Caco-2 (cell line): ENCODE measurements at regions not wholly inside any gene's neighbourhood (a gene's known extent, or its start where the extent isn't known, plus 50 kb on each side); places are given as distances from the start of the nearest gene placed in this dataset.
"Not testable (repeated sequence)": the region's sequence is repeated elsewhere in the genome, so short reads cannot be mapped to it uniquely, and the experiment has no call there.

Experiments
- BruUV-seq: library from RNA; stranded (reverse); fragments of 400-500 nt; replicated peaks from 2 replicates; lab custom pipeline; 2021; lab: Mats Ljungman, UMichigan
- CTCF ChIA-PET: fragments of 300-600 bp; sonication (Branson Sonifier 250); formaldehyde crosslinking; loops from one replicate; lab custom pipeline; 2022; ENCODE audit warnings: antibody characterized with exemption; lab: Charles Lee
- POLR2A ChIA-PET: fragments of 300-600 bp; sonication (Branson Sonifier 250); formaldehyde crosslinking; loops from one replicate; lab custom pipeline; 2022; ENCODE audit warnings: antibody characterized with exemption; lab: Charles Lee
- DNase-seq, 2 experiments: peaks; one replicate each; pipeline versions ENCODE4 v3.0.0 to v3.0.0-alpha.2; 2020 to 2022
- H3K27me3 ChIP-seq: replicated peaks from 2 replicates; pipeline ENCODE4 v1.6.0; 2011; ENCODE audit warnings: low read length; ENCODE audit not compliant: control insufficient read depth, insufficient read depth
- H3K36me3 ChIP-seq: 2 replicates; pipeline ENCODE4 v1.5.1; 2011; ENCODE audit warnings: low read length; ENCODE audit not compliant: control insufficient read depth, insufficient read depth
- H3K4me1 ChIP-seq: fragments of 250-450 bp; sonication (Bioruptor Pico); 2 replicates; pipeline ENCODE4 v1.5.1; 2020; ENCODE audit warnings: mild to moderate bottlenecking
- H3K4me3 ChIP-seq: 2 replicates; pipeline ENCODE4 v1.5.1; 2011; ENCODE audit warnings: low read depth, mild to moderate bottlenecking, control low read depth, low read length
- H3K9me3 ChIP-seq: fragments of 250-450 bp; sonication (Bioruptor Pico); 2 replicates; pipeline ENCODE4 v1.5.1; 2020; ENCODE audit warnings: mild to moderate bottlenecking, moderate library complexity
- H3K27ac Mint-ChIP-seq: one replicate; pipeline ENCODE4 v1.8.0; 2022; ENCODE audit warnings: mixed read lengths; ENCODE audit not compliant: unreplicated experiment
- H3K27me3 Mint-ChIP-seq: one replicate; pipeline ENCODE4 v1.8.0; 2022; ENCODE audit warnings: mixed read lengths; ENCODE audit not compliant: insufficient read depth, unreplicated experiment
- H3K36me3 Mint-ChIP-seq: one replicate; pipeline ENCODE4 v1.8.0; 2022; ENCODE audit warnings: mild to moderate bottlenecking, mixed read lengths; ENCODE audit not compliant: insufficient read depth, unreplicated experiment
- H3K4me1 Mint-ChIP-seq: one replicate; pipeline ENCODE4 v1.8.0; 2022; ENCODE audit warnings: low read depth, mixed read lengths; ENCODE audit not compliant: unreplicated experiment
- H3K4me3 Mint-ChIP-seq: one replicate; pipeline ENCODE4 v1.8.0; 2022; ENCODE audit warnings: mild to moderate bottlenecking, moderate library complexity, mixed read lengths; ENCODE audit not compliant: unreplicated experiment
- H3K9me3 Mint-ChIP-seq: one replicate; pipeline ENCODE4 v1.8.0; 2022; ENCODE audit warnings: mixed read lengths; ENCODE audit not compliant: unreplicated experiment
- intact Hi-C: fragments of 100-400 bp; cut with micrococcal nuclease; formaldehyde crosslinking; loops from one replicate; pipeline ENCODE4 v1.10.0; 2022; ENCODE audit not compliant: unreplicated experiment
- TF ChIP-seq, protein P1 (sequence below), 2 experiments: fragments of 200-600 bp in 1 of 2; IDR thresholded peaks; 1 replicate in 1 of 2; 2 replicates in 1 of 2; pipeline versions ENCODE4 v1.5.1 to v1.8.0; 2011 to 2022; ENCODE audit warnings: antibody characterized with exemption in 1 of 2, control low read depth in 1 of 2, inconsistent platforms in 1 of 2, low read depth in 1 of 2, low read length in 1 of 2, mild to moderate bottlenecking in 1 of 2, moderate library complexity in 1 of 2; ENCODE audit not compliant: insufficient read depth in 1 of 2, severe bottlenecking in 1 of 2, unreplicated experiment in 1 of 2

DNA sequence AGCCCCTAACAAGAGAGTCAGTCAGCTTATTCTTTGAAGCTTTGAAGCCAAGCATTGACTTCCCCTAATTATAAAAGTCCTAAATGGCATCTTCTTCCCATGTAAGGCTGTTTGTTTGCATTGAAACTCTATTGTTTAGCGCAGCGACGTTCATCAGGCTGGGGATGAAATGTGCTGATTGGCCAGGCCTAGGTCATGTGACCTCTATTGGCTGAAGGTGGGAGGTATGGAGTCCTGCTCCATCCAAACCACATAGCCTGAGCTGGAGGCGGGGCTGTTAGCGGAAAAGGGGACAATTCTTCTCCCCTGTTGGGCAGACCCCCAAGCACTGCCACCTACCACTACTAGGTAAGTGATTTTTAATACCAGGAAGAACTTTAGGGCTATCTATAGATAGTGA is 145.3 kb upstream of the PRR23C start:
- DNase-seq, result no peak
- TF ChIP-seq, protein P1, sequence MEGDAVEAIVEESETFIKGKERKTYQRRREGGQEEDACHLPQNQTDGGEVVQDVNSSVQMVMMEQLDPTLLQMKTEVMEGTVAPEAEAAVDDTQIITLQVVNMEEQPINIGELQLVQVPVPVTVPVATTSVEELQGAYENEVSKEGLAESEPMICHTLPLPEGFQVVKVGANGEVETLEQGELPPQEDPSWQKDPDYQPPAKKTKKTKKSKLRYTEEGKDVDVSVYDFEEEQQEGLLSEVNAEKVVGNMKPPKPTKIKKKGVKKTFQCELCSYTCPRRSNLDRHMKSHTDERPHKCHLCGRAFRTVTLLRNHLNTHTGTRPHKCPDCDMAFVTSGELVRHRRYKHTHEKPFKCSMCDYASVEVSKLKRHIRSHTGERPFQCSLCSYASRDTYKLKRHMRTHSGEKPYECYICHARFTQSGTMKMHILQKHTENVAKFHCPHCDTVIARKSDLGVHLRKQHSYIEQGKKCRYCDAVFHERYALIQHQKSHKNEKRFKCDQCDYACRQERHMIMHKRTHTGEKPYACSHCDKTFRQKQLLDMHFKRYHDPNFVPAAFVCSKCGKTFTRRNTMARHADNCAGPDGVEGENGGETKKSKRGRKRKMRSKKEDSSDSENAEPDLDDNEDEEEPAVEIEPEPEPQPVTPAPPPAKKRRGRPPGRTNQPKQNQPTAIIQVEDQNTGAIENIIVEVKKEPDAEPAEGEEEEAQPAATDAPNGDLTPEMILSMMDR (IDR thresholded peaks at IDR 0.05; ENCODE audit: insufficient read depth in 1 of 2, low read depth in 1 of 2, low read length in 1 of 2, severe bottlenecking in 1 of 2, unreplicated experiment in 1 of 2), result no peak
- no peaks in the 10 kb centered on the region for H3K27me3 ChIP-seq
- no peaks in the 10 kb centered on the region for H3K27me3 Mint-ChIP-seq
- intact Hi-C loops, result no loop called here
- H3K36me3 ChIP-seq, result no peaks in the 10 kb centered on the region
- no TSS peak for BruUV-seq
- no peaks in the 10 kb centered on the region for H3K9me3 ChIP-seq
- no peak overlapping the region for H3K27ac Mint-ChIP-seq
- ChIA-PET CTCF (no interaction called here), POLR2A (no interaction called here)
- no peak overlapping the region for H3K4me3 ChIP-seq
- no peak overlapping the region for H3K4me3 Mint-ChIP-seq
- H3K36me3 Mint-ChIP-seq, result no peaks in the 10 kb centered on the region
- H3K4me1 Mint-ChIP-seq, result no peaks in the 10 kb centered on the region
- H3K9me3 Mint-ChIP-seq, result peaks cover 2% of the 10 kb centered on the region
- no peaks in the 10 kb centered on the region for H3K4me1 ChIP-seq

DNA sequence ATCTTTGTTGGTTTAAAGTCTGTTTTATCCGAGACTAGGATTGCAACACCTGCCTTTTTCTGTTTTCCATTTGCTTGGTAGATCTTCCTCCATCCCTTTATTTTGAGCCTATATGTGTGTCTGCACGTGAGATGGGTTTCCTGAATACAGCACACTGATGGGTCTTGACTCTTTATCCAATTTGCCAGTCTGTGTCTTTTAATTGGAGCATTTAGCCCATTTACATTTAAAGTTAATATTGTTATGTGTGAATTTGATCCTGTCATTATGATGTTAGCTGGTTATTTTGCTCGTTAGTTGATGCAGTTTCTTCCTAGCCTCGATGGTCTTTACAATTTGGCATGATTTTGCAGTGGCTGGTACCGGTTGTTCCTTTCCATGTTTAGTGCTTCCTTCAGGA is 149.4 kb upstream of the MRPS22 start:
- H3K4me3 ChIP-seq, H3K9me3 ChIP-seq, H3K27ac Mint-ChIP-seq, CTCF ChIA-PET, H3K27me3 Mint-ChIP-seq, H3K4me1 Mint-ChIP-seq, H3K9me3 Mint-ChIP-seq, H3K4me1 ChIP-seq, POLR2A ChIA-PET, intact Hi-C loops, BruUV-seq, H3K4me3 Mint-ChIP-seq, H3K27me3 ChIP-seq, H3K36me3 ChIP-seq, H3K36me3 Mint-ChIP-seq, DNase-seq: not testable (repeated sequence)

DNA sequence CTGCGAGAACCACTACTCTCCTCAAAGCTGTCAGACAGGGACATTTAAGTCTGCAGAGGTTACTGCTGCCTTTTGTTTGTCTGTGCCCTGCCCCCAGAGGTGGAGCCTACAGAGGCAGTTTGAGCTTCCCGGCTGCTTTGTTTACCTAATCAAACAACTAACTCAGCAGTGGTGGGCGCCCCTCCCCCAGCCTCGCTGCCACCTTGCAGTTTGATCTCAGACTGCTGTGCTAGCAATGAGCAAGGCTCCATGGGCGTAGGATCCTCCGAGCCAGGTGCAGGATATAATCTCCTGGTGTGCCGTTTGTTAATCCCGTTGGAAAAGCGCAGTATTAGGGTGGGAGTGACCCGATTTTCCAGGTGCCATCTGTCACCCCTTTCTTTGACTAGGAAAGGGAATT is 147.7 kb upstream of the MRPS22 start:
- H3K27me3 Mint-ChIP-seq, H3K36me3 ChIP-seq, H3K4me1 ChIP-seq, H3K4me3 ChIP-seq, H3K27me3 ChIP-seq, POLR2A ChIA-PET, H3K27ac Mint-ChIP-seq, H3K4me1 Mint-ChIP-seq, DNase-seq, H3K4me3 Mint-ChIP-seq, BruUV-seq, CTCF ChIA-PET, H3K9me3 ChIP-seq, H3K9me3 Mint-ChIP-seq, intact Hi-C loops, H3K36me3 Mint-ChIP-seq: not testable (repeated sequence)

DNA sequence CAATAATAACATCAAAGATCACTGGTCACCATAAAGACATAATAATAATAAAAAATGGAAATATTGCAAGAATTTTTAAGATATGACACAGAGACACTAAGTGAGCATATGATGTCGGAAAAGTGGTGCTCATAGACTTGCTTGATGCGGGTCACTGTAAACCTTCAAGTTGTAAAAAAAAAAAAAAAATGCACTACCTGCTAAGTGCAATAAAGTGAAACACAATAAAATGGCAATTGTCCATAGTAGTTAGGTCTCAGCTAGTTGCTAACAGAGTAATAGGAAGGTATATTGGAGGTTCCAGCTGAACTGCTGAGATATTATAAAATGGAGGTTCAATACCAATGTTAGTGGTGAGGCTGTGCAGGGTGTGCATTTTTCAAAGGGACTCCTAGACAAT is 146.6 kb upstream of the MRPS22 start:
- Histone ChIP-seq H3K9me3 (peaks cover 5% of the 10 kb centered on the region; the same call in 1 of the 2 replicates), H3K27me3 (no peaks in the 10 kb centered on the region), H3K4me1 (no peaks in the 10 kb centered on the region), H3K4me3 (no peak overlapping the region), H3K36me3 (no peaks in the 10 kb centered on the region)
- BruUV-seq, result no TSS peak
- H3K4me1 Mint-ChIP-seq, result no peaks in the 10 kb centered on the region
- peaks cover 3% of the 10 kb centered on the region for H3K27me3 Mint-ChIP-seq
- no peak for DNase-seq
- no peak overlapping the region for H3K27ac Mint-ChIP-seq
- no peaks in the 10 kb centered on the region for H3K36me3 Mint-ChIP-seq
- H3K4me3 Mint-ChIP-seq, result no peak overlapping the region
- H3K9me3 Mint-ChIP-seq, result peaks cover 9% of the 10 kb centered on the region
- CTCF ChIA-PET, result no interaction called here
- POLR2A ChIA-PET, result no interaction called here
- TF ChIP-seq, protein P1 (IDR thresholded peaks at IDR 0.05; ENCODE audit: insufficient read depth in 1 of 2, low read depth in 1 of 2, low read length in 1 of 2, severe bottlenecking in 1 of 2, unreplicated experiment in 1 of 2), result no peak
- intact Hi-C loops, result no loop called here
